Testis (tissue), 2 donors: ENCODE measurements at regions not wholly inside any gene's neighbourhood (a gene's known extent, or its start where the extent isn't known, plus 50 kb on each side); places are given as distances from the start of the nearest gene placed in this dataset.

Experiments used
- CTCF ChIP-seq, 3 experiments: fragments of 450-650 bp in 2 of 3; fragments of 200-600 bp in 1 of 3; sonication (generic) in 1 of 3; IDR thresholded peaks; one replicate each; pipeline ENCODE4 v1.5.1; 2016 to 2019; ENCODE audit warnings: antibody characterized with exemption in 3 of 3, mild to moderate bottlenecking in 2 of 3, moderate library complexity in 1 of 3
- POLR2A ChIP-seq: fragments of 450-650 bp; IDR thresholded peaks from one replicate; pipeline ENCODE4 v1.6.1; 2017; ENCODE audit warnings: antibody characterized with exemption, mild to moderate bottlenecking, moderate library complexity

DNA sequence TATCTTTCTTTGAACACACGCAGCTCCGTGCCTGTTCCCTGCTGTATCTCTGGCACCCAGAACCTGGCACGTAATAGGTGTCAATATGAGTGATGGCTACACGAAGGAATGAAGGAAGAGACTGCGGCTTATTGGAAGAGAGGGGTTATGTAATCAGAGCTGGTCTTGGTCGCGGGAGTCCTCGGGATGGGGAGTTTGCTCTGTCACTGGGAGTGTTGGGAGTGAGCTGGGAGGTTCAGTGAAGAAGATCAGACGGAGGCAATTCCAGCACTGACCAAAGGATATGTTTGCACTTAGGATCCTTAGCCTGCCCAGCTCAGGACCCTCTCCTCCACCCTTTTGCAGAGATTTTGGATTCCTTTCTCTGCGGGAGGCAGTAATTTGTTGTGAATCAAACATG, 709.1 kb downstream of the PTPRU start:
- no peak for TF ChIP-seq CTCF (IDR thresholded peaks at IDR 0.05)
- no peak for TF ChIP-seq POLR2A
